ENCODE measurements at regions not wholly inside any gene's neighbourhood (a gene's known extent, or its start where the extent isn't known, plus 50 kb on each side); places are given as distances from the start of the nearest gene placed in this dataset.
"Not testable (repeated sequence)": the region's sequence is repeated elsewhere in the genome, so short reads cannot be mapped to it uniquely, and the experiment has no call there.

DNA sequence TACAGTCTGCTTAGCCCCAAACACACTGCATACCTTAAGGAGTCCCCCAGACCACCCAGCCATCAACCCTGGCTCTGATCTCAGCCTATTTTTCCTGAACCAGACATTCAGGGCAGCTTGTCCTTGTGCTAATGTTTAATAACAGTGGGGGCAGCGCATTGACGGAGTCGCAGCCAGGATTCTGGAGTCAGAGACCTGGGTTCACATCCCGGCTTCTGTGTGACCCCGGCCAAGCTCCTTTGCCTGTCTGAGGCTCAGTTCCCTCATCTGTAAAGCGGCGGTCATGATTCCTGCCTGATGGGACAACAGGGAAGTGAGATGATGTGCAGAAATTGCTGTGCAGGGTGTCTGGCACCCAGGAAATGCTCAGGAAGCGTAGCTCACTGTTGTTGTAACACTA is 63.1 kb downstream of the MATN1 start:
- no peak for DNase-seq

DNA sequence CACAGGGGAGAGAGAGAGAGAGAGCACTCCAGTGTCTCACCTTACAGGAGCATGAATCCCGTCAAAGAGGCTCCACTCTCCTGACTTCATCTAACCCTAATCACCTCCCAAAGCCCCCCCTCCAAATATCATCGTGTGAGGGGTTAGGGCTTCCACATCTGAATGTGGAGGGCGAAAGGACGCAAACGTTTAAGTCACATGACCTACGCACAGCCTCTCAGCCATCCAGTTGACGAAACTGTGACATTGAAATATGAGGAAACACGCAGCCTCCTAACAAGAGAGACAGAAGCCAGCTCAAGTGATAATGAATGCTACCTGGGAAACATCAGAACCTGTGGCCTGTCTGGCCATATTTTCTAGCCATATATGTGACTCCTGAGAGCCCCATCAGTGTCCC is 63.7 kb downstream of the MATN1 start:
- no peak for DNase-seq

DNA sequence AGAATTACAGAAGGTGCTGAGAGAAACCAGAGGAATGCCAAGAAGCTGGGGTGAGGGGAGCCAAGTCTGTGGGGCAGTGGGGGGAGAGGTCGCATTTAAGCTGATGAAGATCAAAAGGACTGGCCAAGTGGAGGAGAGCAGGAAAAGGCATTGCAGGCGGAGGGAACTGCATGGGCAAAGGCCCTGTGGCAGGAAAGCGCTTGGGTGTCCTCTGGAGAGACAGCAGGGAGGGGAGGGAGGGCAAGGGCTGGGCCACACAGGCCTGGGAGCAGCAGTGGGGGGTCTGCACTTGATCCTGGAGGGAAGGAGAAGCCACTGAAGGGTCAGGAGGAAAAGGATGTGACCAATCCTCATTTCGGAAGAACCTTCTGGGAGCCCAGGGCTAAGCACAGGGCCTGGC is 65.0 kb downstream of the MATN1 start:
- DNase-seq = not testable (repeated sequence)

DNA sequence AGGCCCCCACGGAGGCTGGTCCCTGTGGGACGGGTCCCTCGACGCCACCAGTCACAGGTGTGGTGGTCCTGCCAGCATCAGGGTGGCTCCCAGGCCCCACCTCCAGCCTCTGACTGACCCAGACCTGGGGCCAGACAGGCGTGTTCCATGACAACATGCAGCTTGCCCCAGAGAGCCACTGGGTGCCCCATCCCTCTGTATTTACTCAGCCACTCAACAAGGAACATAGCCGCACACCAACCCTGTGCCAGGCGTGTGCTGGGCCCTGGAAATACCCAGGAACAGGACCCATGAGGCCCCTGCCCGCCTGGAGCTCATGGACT is 65.4 kb downstream of the MATN1 start:
- DNase-seq = no peak

DNA sequence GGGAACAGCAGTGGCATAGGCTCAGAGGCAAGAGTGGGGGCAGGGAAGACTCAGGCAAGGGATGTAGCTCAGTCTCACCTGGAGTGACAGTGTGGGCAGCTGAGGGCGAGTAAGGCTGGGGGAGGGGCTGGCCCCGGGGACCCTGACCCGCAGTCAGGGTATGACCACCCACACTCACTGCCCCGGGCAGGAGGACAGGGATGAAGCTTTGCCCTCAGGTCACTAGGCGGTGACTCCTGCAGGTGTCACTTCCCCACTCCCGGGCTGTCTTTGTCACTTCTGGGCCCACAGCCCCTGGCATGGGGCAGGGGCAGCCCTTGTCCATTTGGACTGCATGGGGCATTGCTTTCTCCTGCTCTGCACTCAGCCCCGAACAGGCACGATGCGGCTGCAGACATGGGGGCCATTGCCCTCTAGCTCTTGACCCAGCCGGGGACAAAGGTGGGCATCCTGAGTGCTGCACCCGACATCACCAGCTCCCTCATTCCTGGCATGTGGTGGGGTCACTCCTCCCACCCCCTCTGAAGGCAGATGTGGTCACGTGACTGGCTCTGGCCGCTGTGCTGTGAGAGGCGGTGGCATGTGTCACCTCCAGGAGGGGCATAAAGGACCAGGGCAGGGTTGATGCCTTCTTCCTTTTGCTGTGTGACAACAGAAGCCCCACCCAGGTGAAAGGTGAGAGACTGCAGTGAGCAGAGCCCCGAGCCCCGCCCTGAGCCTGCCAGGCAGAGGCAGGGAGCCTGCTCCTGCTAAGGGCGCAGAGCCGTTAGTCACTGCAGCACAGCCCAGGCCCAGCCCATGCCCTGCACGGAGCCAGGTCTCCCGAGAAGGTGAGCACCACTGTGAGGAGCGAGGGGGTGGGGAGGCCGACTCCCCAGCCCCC is 66.0 kb downstream of the MATN1 start:
- DNase-seq = no peak

DNA sequence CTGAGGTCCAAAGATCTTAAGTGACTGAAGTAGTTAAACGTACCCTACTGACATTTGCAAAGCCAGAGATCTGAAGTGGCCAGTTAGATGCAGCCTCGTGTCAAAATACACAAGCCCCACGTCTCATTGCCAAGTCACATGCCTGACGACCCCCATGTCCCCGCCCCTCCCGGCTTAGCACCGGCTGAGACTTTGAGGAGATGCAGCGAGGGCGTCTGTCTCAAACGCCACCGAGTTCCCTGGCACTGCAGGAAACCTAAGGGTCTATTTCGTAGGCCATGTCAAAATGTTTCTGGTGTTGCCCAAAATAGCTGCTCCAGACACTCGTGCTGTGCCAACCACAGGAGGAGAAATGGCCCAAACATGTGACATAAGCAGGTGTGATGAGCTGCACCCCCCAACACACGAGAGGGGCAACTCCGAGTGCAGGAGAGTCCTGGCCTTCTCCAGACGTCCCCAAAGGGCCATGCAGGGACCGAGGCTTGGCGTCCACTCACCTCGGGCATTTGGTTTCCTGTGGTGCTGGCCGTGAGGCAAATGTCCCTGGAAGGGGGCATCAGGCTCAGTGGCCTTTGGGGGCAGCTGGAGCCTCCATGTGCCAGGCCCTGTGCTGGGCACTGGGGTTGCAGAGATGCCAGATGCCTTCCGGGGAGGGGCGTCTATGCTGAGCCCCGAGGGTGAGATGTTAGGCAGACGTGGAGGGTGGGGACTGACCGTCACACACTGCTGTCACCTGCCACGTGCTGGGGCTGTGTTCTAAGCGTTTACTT is 67.0 kb downstream of the MATN1 start:
- DNase-seq = no peak

DNA sequence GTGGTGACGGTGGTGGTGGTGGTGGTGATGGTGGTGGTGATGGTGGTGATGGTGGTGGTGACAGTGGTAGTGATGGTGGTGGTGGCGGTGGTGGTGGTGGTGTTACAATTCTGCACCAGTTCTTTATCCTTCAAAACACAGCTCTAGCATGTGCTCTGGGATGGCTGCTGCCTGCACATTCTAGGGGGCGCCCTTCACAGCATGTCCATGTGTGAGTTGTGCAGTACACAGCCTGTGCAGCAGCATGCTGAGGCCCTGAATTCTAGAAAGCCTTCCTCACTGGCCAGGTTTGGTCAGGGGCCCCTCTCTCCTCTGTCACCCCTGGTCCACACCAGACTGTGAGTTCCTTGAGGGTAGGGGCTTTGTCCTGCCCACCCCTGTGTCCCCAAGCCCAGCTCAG is 67.7 kb downstream of the MATN1 start:
- no peak for DNase-seq

DNA sequence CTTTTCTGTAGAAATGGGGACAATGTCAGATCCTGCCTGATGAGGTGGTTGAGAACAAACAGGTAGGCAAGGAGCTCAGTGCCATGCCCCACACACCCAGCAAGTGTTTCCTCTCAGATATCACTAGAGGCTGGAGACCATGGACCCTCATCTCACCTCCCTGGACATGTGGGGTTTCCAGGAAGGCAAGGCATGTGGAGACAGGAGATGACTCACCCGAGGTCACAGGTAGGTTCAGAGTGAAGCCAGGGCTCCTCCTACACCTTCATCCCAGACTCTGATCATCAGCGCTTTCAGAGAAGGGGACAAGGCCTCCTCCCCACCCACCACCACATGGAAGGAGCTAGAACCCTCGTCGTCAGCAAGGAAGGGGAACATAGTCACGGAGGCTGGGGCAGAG is 69.2 kb downstream of the MATN1 start:
- no peak for DNase-seq

DNA sequence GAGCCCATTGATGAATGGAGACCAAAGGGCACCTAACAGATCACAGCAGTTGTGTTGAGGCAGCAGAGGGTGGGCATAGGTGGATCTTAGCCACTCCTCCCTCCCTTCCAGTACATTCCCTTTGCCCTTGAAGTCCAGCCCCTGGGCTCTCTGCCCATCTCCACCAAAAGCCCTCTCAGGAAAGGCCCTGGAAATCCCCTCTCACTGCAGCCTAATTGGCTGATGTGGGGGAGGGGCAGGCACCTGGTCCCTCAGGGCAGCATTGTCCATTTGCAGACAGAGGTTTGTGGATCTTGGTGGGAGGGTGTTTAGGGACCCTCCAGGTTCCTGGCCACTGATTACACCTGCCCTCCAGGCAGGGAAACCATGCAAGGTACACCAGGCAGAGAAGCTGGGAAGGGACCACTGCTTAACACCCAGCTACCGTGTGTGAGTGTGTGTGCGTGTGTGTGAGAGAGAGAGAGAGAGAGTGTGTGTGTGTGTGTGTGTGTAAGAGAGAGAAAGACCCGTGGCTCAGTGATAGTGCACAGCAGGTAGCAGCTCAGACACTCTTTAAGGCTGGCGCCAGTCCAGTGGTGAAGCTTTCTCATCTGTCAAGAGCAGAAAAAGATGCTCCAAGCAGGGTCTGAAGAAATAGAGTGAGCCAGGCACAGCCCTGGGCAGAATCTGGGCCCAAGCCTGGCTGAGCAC is 71.1 kb downstream of the MATN1 start:
- DNase-seq = no peak

DNA sequence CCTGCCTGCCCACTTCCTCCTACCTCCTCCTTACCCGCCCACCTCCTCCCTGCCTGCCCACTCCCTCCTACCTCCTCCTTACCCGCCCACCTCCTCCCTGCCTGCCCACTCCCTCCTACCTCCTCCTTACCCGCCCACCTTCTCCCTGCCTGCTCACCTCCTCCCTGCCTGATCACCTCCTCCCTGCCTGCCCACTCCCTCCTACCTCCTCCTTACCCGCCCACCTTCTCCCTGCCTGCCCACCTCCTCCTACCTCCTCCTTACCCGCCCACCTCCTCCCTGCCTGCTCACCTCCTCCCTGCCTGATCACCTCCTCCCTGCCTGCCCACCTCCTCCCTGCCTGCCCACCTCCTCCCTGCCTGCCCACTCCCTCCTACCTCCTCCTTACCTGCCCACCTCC is 72.0 kb downstream of the MATN1 start:
- not testable (repeated sequence) for DNase-seq

DNA sequence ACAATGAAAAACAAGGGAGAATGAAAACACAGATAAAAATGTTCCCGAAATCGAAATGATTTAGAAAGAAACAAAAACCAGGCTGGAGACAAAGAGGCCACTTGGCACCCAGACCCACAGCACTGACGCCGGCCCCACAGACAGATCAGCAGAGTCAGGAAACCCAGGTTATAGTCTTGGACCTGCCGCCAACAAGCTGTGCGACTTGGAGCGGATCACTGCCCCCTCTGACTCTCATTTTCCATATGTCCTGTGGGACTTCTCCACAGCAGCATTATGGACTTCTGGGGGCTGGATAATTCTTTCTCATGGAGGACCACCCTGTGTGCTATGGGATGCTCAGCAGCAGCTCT is 72.4 kb downstream of the MATN1 start:
- no peak for DNase-seq

DNA sequence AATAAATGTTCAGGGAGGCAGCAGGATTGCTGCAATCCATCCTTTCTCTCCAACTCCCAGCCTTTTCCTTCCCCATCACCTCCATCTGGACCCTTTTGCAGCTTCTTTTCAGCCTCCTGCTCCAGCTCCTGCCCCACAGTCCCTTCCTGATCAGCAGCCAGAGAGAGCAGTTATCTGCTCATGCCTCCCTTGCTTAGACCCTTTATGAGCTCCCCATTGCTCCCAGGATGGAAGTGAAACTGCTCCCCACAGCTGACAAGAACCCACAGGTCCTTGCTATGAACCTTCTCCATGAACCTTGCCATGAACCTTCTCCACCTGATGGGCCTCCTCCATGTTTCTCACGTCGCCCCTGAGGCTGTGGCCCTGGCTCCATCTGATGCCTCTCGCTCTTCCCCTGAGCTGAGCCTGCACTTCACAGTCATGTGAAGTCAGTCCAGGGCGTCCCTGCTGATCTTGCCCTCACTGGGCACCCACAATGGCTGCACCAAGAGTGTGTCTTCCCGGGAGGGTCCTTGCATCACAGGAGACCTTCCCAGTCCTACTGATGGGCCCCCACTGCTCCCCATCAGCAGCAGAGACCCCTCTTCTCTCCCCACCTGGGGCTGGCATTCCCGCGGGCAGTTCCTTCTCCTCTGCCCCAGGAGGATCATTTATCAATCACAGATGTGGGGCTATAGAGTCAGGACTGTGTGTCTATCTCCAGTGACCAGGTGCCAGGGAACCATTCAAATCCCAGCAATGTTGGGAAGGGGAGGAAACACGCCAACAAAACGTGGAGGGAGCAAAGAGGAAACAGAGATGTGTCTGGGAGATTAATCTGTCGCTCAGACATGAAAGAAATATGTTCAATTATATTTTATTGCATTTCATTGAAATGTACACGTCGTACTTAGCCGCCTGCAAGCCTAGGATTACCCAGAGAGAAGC is 73.1 kb downstream of the MATN1 start:
- no peak for DNase-seq

DNA sequence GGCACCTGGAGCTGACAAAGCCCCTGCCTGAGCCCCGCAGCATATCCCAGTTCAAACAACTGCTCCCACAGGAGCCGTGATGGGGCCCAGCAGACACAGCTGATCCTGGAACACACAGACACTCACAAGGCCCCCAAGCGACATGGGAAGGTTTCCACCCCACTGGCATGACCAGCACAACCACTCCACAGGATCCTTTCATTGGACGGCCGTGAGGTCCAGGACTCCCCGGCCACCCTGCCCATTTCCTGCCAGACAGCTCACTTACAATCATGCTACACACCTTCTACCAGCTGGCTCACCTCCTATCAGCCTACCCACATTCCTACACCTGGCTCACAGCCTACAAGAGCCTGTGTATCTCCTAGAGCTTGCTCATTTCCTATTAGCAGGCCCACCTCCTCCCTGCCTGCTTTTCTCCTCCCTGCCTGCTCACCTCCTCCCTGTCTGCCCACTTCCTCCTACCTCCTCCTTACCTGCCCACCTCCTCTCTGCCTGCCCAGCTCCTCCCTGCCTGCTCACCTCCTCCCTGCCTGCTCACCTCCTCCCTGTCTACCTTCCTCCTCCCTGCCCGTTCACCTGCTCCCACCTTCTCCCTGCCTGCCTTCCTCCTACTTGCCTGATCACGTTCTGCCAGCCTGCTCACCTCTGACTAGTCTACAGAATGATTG is 73.9 kb downstream of the MATN1 start:
- DNase-seq = no peak

DNA sequence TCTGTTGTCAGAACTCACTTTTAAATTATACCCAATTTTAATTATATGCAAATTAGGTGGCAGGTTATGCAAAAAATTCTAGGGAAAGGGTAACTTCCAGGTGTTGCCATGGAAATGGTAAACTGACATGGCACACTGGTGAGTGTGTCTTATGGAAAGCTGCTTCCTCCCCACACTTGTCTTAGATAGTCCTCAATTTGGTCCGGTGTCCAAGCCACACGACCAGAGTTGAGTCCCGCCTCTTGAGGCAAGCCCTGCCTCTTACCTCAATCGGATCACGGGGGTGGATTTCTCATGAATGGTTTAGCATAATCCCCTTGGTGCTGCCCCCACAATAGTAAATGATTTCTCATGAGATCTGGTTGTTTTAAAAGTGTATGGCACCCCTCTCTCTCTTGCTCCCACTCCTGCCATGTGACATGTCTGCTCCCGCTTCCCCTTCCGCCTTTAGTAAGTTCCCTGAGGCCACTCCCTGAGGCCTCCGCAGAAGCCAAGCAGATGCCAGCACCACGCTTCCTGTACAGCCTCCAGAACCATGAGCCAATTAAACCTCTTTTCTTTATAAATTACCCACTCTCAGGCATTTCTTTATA is 74.9 kb downstream of the MATN1 start:
- DNase-seq = no peak

DNA sequence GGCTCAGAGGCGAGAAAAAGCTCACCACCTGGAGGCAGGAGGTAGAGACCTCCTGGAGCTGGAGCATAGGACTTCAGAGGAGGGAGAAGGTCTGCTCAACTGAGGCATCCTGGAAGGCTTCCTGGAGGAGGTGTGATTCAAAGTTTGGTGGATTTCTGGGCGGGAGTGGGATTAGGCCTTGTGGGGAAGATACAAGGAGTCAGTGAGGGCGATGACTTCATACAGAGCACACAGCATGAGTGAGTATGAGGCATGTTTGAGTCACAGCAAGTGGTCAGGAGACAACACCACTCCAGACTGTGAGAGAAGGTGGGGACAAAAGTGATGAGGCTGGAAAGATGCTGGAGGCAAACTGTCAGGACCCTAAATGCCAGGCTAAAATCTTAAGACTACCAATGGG is 77.6 kb downstream of the MATN1 start:
- DNase-seq = no peak

DNA sequence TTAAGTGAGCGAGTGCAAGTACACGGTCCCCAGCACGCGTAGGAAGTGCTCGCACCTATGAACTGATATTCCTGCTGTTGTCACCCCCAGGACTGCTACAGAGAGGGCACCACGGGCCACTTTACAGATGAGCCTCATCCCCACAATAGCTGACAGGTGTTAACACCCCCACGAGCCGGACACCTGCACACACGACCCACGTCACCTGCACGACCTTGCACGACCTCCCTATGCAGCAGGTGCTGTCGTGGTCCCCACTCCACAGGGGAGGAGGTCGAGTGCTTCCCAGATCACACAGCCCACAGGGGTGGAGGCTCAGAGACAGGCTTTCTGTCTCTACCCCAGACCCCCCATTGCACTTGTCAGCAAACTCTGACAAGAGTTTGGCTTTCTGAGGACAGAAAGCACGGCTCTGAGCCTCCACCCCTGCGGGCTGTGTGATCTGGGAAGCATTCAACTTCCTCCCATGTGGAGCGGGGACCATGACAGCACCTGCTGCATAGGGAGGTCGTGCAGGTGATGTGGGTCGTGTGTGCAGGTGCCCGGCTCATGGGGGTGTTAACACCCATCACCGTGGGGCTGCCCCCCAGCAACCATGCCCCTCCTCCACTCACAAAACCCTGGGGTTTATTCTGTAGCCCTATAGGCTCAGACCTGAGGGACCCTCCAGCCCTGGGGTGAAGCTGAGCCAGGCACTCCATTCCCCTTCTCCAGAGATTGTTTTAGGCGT is 80.8 kb downstream of the MATN1 start:
- no peak for DNase-seq

DNA sequence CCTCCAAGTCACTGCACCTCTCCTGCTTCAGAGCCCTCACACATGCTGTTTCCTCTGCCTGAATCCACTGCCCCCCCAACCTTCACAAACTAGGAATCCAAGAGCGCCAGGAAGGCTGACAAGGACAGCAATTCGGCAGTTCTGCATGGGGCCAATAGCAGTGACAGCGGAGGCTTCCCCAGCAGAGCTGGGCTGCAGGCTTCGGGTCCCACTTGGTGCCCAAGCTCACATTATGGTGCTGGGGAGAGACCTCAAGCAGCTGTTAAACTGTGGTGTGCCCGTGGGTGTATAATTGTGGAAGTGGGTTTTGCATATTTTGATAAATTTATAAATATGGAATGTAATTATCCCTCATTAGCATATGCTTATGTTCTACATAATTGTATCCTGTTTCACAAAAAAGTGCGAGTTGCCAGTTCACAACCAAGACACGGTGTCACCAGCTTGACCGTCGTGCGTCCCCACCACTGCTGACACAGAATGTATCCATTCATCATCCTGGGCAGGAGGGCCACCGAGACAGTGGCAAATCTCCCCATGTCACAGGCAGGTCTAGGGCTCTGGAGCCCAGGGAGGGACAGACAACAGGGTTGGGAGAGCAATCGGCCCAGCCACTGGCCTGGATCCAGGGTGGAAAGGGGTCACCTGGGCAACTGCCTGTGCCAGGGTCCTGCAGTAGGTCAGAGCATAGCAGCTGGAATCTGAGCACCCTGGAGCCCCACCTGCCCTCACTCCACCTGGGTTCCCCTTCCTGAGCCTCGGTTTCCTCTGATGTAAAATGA is 81.6 kb downstream of the MATN1 start:
- no peak for DNase-seq

DNA sequence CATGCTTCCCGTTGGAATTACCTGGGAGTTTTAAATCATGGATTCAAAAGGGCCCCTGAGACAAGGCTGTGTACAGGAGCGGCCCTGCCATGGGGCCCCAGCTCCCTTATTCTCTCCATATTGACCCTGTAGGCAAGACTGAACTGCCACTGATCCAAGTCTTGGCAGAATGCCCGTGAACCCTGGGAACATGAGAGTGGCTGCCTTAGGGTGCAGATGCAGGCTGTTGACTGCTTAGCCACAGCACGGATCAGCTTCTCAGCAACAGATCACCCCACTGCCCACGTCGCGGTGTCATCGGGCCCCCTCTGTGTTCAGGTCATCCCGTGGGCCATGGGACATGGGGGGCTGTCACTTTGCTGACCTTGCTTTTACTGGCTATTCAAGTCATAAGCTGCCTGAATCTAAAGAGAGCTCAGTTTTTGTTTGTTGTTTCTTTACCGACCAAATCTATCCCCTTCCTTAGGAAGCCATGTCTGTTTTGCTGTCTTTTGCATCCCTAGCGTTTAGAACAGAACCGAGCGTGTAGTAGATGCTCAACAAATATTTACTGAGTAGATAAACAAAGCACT is 83.4 kb downstream of the MATN1 start:
- DNase-seq = no peak

DNA sequence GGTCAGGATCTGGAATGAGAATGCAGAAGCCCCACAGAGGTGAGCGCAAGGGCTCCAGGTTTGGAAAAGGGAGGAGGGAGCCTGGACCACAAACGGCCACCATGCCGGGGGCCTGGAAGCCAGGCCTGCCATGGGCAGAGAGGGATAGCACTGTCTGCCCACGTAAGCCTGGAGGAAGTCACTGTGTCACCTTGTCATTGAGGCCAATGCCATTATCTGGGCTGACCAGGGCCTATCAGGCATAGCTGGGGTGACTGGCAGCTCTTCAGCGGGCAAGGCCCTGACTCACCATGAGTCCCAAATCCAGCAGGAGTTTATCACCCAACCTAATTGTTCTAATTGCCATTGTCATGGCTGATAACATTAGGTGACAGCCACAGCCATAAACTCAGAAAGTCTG is 84.6 kb downstream of the MATN1 start:
- no peak for DNase-seq

DNA sequence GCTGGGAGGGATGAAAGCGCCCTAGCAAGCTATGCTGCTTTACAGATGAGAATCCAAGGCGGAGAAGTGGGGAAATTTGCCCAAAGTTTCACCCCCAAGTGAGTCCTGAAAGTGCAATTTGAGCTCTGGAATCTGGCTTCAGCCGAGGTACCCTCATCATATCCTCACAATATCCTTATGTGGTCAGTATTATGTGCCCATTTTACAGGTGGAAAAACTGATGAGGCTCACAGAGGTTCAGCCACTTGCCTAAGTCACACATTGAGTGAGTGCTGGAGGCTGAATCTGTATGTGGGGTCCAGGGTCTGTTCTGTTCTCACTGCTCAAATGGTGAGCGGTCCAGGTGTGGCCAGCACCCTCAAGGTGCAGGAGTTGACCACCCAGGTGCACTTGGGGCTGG is 85.3 kb downstream of the MATN1 start:
- no peak for DNase-seq
